ENCODE measurements at regions not wholly inside any gene's neighbourhood (a gene's known extent, or its start where the extent isn't known, plus 50 kb on each side); places are given as distances from the start of the nearest gene placed in this dataset.

GRCh38 chr10:83881661-83882060 lies 257.6 kb upstream of the GHITM start:
- FAIRE-seq (no peak), DNase-seq (ENCODE audit: low read depth) (peak; percentile 72)
- Histone ChIP-seq H3K4me1 (ENCODE audit: insufficient read depth, low read length) (no peaks in the 10 kb centered on the region), H3K4me3 (ENCODE audit: insufficient read depth, low read depth, low read length) (no peak overlapping the region), H2AFZ (ENCODE audit: low read depth, low read length) (no peak overlapping the region), H3K9me3 (ENCODE audit: insufficient read depth, low read depth, low read length) (no peaks in the 10 kb centered on the region), H3K79me2 (ENCODE audit: insufficient read depth, low read length) (no peaks in the 10 kb centered on the region), H3K36me3 (ENCODE audit: insufficient read depth, low read length) (no peaks in the 10 kb centered on the region), H4K20me1 (ENCODE audit: insufficient read depth, low read length) (no peaks in the 10 kb centered on the region), H3K27ac (ENCODE audit: low read depth, low read length) (no peak overlapping the region), H3K27me3 (ENCODE audit: insufficient read depth, low read length) (no peaks in the 10 kb centered on the region), H3K4me2 (ENCODE audit: low read length) (no peak overlapping the region), H3K9ac (ENCODE audit: low read length) (no peak overlapping the region)
- peaks cover 1% of the 10 kb centered on the region for H3K9me3 Mint-ChIP-seq (ENCODE audit: unreplicated experiment)
- H3K27me3 Mint-ChIP-seq (ENCODE audit: low read depth, unreplicated experiment): peaks cover 22% of the 10 kb centered on the region
- no peaks in the 10 kb centered on the region for H3K4me1 Mint-ChIP-seq (ENCODE audit: low read depth, unreplicated experiment)
- no peak overlapping the region for H3K27ac Mint-ChIP-seq (ENCODE audit: unreplicated experiment)
- TF ChIP-seq CTCF (IDR thresholded peaks at IDR 0.05; ENCODE audit: insufficient read depth, low read depth, low read length) (no peak), EZH2 (IDR thresholded peaks at IDR 0.05; ENCODE audit: insufficient read depth, low read length) (no peak)
- H3K36me3 Mint-ChIP-seq (ENCODE audit: low read depth, unreplicated experiment): no peaks in the 10 kb centered on the region
- no peak overlapping the region for H3K4me3 Mint-ChIP-seq (ENCODE audit: unreplicated experiment)

GRCh38 chr10:83886871-83887270 lies 252.4 kb upstream of the GHITM start:
- TF ChIP-seq CTCF (IDR thresholded peaks at IDR 0.05; ENCODE audit: insufficient read depth, low read depth, low read length): no peak
- no peak for TF ChIP-seq EZH2 (IDR thresholded peaks at IDR 0.05; ENCODE audit: insufficient read depth, low read length)
- Histone ChIP-seq H3K4me3 (ENCODE audit: insufficient read depth, low read depth, low read length) (no peak overlapping the region), H3K27me3 (ENCODE audit: insufficient read depth, low read length) (no peaks in the 10 kb centered on the region), H3K79me2 (ENCODE audit: insufficient read depth, low read length) (no peaks in the 10 kb centered on the region), H3K4me2 (ENCODE audit: low read length) (no peak overlapping the region), H3K4me1 (ENCODE audit: insufficient read depth, low read length) (no peaks in the 10 kb centered on the region), H2AFZ (ENCODE audit: low read depth, low read length) (no peak overlapping the region), H4K20me1 (ENCODE audit: insufficient read depth, low read length) (no peaks in the 10 kb centered on the region), H3K36me3 (ENCODE audit: insufficient read depth, low read length) (no peaks in the 10 kb centered on the region), H3K27ac (ENCODE audit: low read depth, low read length) (no peak overlapping the region), H3K9me3 (ENCODE audit: insufficient read depth, low read depth, low read length) (no peaks in the 10 kb centered on the region), H3K9ac (ENCODE audit: low read length) (no peak overlapping the region)
- no peak for FAIRE-seq
- Mint-ChIP-seq H3K4me3 (ENCODE audit: unreplicated experiment) (no peak overlapping the region), H3K27me3 (ENCODE audit: low read depth, unreplicated experiment) (no peaks in the 10 kb centered on the region), H3K4me1 (ENCODE audit: low read depth, unreplicated experiment) (no peaks in the 10 kb centered on the region), H3K9me3 (ENCODE audit: unreplicated experiment) (no peaks in the 10 kb centered on the region), H3K27ac (ENCODE audit: unreplicated experiment) (no peak overlapping the region), H3K36me3 (ENCODE audit: low read depth, unreplicated experiment) (no peaks in the 10 kb centered on the region)
- DNase-seq (ENCODE audit: low read depth): peak; percentile 10

GRCh38 chr10:83892737-83893136 lies 246.6 kb upstream of the GHITM start:
- no peaks in the 10 kb centered on the region for H3K27me3 ChIP-seq (ENCODE audit: insufficient read depth, low read length)
- H3K79me2 ChIP-seq (ENCODE audit: insufficient read depth, low read length): no peaks in the 10 kb centered on the region
- TF ChIP-seq CTCF (IDR thresholded peaks at IDR 0.05; ENCODE audit: insufficient read depth, low read depth, low read length) (no peak), EZH2 (IDR thresholded peaks at IDR 0.05; ENCODE audit: insufficient read depth, low read length) (no peak)
- H3K9ac ChIP-seq (ENCODE audit: low read length): no peak overlapping the region
- H3K36me3 Mint-ChIP-seq (ENCODE audit: low read depth, unreplicated experiment): no peaks in the 10 kb centered on the region
- DNase-seq (ENCODE audit: low read depth) (no peak), FAIRE-seq (no peak)
- no peaks in the 10 kb centered on the region for H3K4me1 Mint-ChIP-seq (ENCODE audit: low read depth, unreplicated experiment)
- no peak overlapping the region for H2AFZ ChIP-seq (ENCODE audit: low read depth, low read length)
- H3K27me3 Mint-ChIP-seq (ENCODE audit: low read depth, unreplicated experiment): peaks cover 2% of the 10 kb centered on the region
- H3K4me1 ChIP-seq (ENCODE audit: insufficient read depth, low read length): no peaks in the 10 kb centered on the region
- H3K4me2 ChIP-seq (ENCODE audit: low read length): no peak overlapping the region
- H3K36me3 ChIP-seq (ENCODE audit: insufficient read depth, low read length): no peaks in the 10 kb centered on the region
- no peak overlapping the region for H3K27ac ChIP-seq (ENCODE audit: low read depth, low read length)
- no peaks in the 10 kb centered on the region for H3K9me3 Mint-ChIP-seq (ENCODE audit: unreplicated experiment)
- no peak overlapping the region for H3K27ac Mint-ChIP-seq (ENCODE audit: unreplicated experiment)
- no peaks in the 10 kb centered on the region for H4K20me1 ChIP-seq (ENCODE audit: insufficient read depth, low read length)
- H3K4me3 ChIP-seq (ENCODE audit: insufficient read depth, low read depth, low read length): no peak overlapping the region
- H3K9me3 ChIP-seq (ENCODE audit: insufficient read depth, low read depth, low read length): no peaks in the 10 kb centered on the region
- no peak overlapping the region for H3K4me3 Mint-ChIP-seq (ENCODE audit: unreplicated experiment)
